Endothelial cell (in vitro differentiated cells): ENCODE measurements at regions not wholly inside any gene's neighbourhood (a gene's known extent, or its start where the extent isn't known, plus 50 kb on each side); places are given as distances from the start of the nearest gene placed in this dataset.

Experiments
- DNase-seq: peaks from one replicate; pipeline ENCODE4 v3.0.0; 2021; ENCODE audit warnings: low spot score
- H3K27ac Mint-ChIP-seq: one replicate; pipeline ENCODE4 v1.8.0; 2021; ENCODE audit warnings: mixed read lengths, inconsistent platforms; ENCODE audit not compliant: unreplicated experiment
- H3K27me3 Mint-ChIP-seq: one replicate; pipeline ENCODE4 v1.8.0; 2021; ENCODE audit warnings: mild to moderate bottlenecking, moderate library complexity, mixed read lengths, inconsistent platforms; ENCODE audit not compliant: unreplicated experiment
- H3K36me3 Mint-ChIP-seq: one replicate; pipeline ENCODE4 v1.8.0; 2021; ENCODE audit warnings: mild to moderate bottlenecking, low read depth, mixed read lengths, inconsistent platforms; ENCODE audit not compliant: unreplicated experiment
- H3K4me1 Mint-ChIP-seq: one replicate; pipeline ENCODE4 v1.8.0; 2021; ENCODE audit warnings: mild to moderate bottlenecking, mixed read lengths, inconsistent platforms; ENCODE audit not compliant: unreplicated experiment
- H3K4me3 Mint-ChIP-seq: one replicate; pipeline ENCODE4 v1.8.0; 2021; ENCODE audit warnings: mild to moderate bottlenecking, mixed read lengths, inconsistent platforms; ENCODE audit not compliant: unreplicated experiment
- H3K9me3 Mint-ChIP-seq: one replicate; pipeline ENCODE4 v1.8.0; 2021; ENCODE audit warnings: mixed read lengths, inconsistent platforms; ENCODE audit not compliant: unreplicated experiment
- CTCF ChIP-seq: fragments of 200-600 bp; sonication (generic); IDR thresholded peaks from one replicate; pipeline ENCODE4 v1.5.0; 2021; ENCODE audit warnings: antibody characterized with exemption; ENCODE audit not compliant: unreplicated experiment

GRCh38 chr20:21622097-21622857 is 83.2 kb upstream of the PAX1 start:
- Mint-ChIP-seq H3K27me3 (peaks cover 3% of the 10 kb centered on the region), H3K9me3 (peaks cover 4% of the 10 kb centered on the region), H3K4me1 (peaks cover 7% of the 10 kb centered on the region), H3K27ac (peak overlapping the region; percentile 40), H3K36me3 (no peaks in the 10 kb centered on the region), H3K4me3 (no peak overlapping the region)
- DNase-seq, result no peak
- no peak for TF ChIP-seq CTCF

- no peak overlapping the region for H3K4me3 Mint-ChIP-seq
- peaks cover 7% of the 10 kb centered on the region for H3K4me1 Mint-ChIP-seq
- no peak for DNase-seq
- H3K27ac Mint-ChIP-seq, result no peak overlapping the region
- H3K9me3 Mint-ChIP-seq, result no peaks in the 10 kb centered on the region
- TF ChIP-seq CTCF, result no peak
- peaks cover 3% of the 10 kb centered on the region for H3K27me3 Mint-ChIP-seq
- H3K36me3 Mint-ChIP-seq, result no peaks in the 10 kb centered on the region
Measured at GRCh38 chr20:21618759-21619416, 86.6 kb upstream of the PAX1 start.

- H3K4me1 Mint-ChIP-seq, result no peaks in the 10 kb centered on the region
- no peak overlapping the region for H3K27ac Mint-ChIP-seq
- peak; percentile 76 for TF ChIP-seq CTCF
- H3K9me3 Mint-ChIP-seq, result no peaks in the 10 kb centered on the region
- peaks cover 1% of the 10 kb centered on the region for H3K27me3 Mint-ChIP-seq
- no peaks in the 10 kb centered on the region for H3K36me3 Mint-ChIP-seq
- peak; percentile 85 for DNase-seq
- no peak overlapping the region for H3K4me3 Mint-ChIP-seq
Measured at GRCh38 chr20:21615617-21616080, 89.8 kb upstream of the PAX1 start.

GRCh38 chr20:21614980-21615379 is 90.5 kb upstream of the PAX1 start:
- no peak for TF ChIP-seq CTCF
- Mint-ChIP-seq H3K4me3 (no peak overlapping the region), H3K27me3 (peaks cover 1% of the 10 kb centered on the region), H3K4me1 (no peaks in the 10 kb centered on the region), H3K9me3 (no peaks in the 10 kb centered on the region), H3K27ac (no peak overlapping the region), H3K36me3 (no peaks in the 10 kb centered on the region)
- no peak for DNase-seq

GRCh38 chr20:21613512-21613911 is 92.0 kb upstream of the PAX1 start:
- Mint-ChIP-seq H3K4me3 (no peak overlapping the region), H3K36me3 (no peaks in the 10 kb centered on the region), H3K27me3 (peaks cover 1% of the 10 kb centered on the region), H3K4me1 (no peaks in the 10 kb centered on the region), H3K9me3 (no peaks in the 10 kb centered on the region), H3K27ac (no peak overlapping the region)
- no peak for TF ChIP-seq CTCF
- no peak for DNase-seq
